ENCODE measurements at regions not wholly inside any gene's neighbourhood (a gene's known extent, or its start where the extent isn't known, plus 50 kb on each side); places are given as distances from the start of the nearest gene placed in this dataset.
"Not testable (repeated sequence)": the region's sequence is repeated elsewhere in the genome, so short reads cannot be mapped to it uniquely, and the experiment has no call there.

DNA sequence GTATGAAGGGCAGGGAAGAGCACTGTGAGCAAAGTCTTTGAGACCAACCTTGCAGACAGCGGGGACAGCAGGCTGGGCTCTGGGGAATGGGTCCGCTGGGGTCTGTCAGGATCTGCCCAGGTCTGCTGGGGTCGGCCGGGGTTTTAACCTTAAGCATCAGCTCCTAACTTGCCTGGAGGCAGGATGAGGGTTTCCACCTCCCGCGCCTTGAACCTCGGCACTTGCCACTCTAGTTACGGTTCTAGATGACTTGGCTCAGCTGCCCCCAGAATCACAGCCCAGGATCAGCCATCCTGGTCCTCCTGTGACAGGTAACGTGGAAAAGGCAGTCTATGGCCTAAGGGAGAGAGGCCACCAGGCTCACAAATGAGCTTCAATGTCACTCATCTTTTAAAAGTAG lies 50.4 kb upstream of the CACUL1 start:
- no peak for DNase-seq (ENCODE audit: low spot score)

- no peak for DNase-seq (ENCODE audit: low spot score)
Observed at GRCh38 chr10:118807512-118808305, 52.9 kb upstream of the CACUL1 start.

- DNase-seq (ENCODE audit: low spot score), result no peak
Observed at GRCh38 chr10:118808601-118809356, 54.0 kb upstream of the CACUL1 start.

- no peak for DNase-seq (ENCODE audit: low spot score)
Observed at GRCh38 chr10:118809357-118810220, 54.8 kb upstream of the CACUL1 start.

DNA sequence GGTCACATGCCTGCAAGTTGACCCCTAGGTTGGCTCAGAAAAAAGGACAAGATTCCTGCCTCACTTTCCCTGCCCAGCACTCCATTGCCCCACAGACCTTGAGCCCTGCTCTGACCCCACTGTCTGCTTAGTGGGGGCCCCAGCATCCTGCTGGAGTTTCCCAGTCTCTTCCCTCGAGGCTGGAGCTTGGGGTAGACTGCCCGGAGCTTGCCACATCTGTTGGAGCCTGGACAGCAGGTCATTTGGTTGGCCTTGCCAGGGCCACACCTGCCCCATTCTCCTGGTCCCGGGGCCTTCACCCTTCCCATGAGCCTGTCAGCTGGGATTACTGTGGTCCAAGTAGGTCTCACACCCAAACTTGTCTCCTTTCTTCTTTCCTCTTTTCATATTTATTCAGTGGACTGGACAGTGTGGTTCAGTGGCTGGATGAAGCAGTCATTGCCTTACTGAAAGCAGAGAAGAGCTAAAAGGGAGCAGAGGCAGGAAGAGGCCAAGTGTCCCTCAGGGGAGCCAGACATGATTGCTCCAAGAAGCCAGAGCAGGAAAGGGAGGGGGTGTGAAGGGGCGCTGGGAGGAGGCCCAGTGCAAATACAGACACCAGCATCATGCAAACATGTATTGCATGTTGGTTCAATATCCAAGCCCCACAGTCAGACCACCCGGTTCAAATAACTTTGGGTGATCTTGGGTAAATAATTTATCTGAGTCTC lies 56.2 kb upstream of the CACUL1 start:
- DNase-seq (ENCODE audit: low spot score), result no peak

- no peak for DNase-seq (ENCODE audit: low spot score)
Observed at GRCh38 chr10:118811675-118812392, 57.1 kb upstream of the CACUL1 start.

DNA sequence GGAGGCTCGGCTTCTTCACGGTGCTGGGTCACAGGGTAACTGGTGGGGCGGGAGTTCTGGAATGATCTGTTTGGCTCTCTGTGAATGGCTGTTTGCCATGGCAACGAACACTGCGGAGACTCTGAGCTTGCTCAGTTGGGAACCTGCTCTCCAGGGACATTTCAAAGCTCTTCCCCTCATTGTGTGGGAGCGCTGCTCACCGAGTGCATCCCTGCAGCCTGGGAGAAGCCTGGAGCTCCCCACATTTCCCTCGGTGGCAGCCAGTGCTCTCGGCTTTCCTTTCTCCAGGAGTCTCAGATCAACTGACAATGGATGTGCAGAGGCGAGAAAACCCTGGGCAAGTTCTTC lies 57.6 kb upstream of the CACUL1 start:
- DNase-seq (ENCODE audit: low spot score), result no peak

DNA sequence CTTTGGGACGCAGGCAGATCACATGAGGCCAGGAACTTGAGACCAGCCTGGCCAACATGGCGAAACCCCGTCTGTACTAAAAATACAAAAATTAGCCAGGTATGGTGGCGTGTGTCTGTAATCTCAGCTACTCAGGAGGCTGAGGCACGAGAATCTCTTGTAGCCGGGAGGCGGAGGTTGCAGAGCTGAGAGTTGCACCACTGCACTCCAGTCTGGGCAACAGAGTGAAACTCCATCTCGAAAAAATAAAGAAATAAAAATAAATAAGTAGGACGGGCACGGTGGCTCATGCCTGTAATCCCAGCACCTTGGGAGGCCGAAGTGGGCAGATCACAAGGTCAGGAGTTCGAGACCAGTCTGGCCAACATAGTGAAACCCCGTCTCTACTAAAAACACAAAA lies 58.2 kb upstream of the CACUL1 start:
- DNase-seq (ENCODE audit: low spot score), result not testable (repeated sequence)

- DNase-seq (ENCODE audit: low spot score), result no peak
Observed at GRCh38 chr10:118816471-118817168, 61.9 kb upstream of the CACUL1 start.

DNA sequence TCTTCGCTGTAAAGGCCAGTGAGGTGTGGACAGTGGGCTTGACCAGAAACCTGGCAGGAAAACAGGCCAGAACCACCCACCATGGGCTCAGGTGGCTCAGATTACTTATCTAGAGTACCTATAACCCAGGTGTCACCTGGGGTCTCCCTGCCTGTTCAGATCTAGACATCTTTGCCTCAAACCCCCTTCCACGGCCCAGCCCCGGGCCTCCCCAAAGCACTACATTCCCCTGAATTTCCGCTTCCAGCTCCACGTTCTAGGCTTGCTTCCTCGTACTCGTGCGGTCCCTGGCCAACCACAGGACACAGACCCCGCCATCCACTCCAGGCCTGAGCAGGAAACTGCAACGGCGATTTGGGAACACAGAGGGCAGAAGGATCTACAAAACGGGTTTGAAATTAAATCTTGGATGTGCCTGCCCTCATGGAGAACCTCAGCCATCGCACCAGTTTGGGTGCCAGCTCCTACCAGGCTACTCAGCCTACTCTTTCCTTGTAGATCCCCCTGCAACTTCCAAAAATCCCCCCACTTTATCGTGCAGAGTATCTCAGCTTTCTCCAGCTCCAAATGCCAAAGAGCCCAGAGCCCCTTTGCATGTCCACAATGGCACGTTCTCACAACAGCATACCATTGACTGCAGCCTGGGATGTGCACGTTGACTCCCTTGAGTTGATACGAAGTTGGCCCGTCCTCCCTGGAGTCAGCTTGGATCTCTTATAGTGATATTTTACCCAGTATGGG lies 62.7 kb upstream of the CACUL1 start:
- no peak for DNase-seq (ENCODE audit: low spot score)

DNA sequence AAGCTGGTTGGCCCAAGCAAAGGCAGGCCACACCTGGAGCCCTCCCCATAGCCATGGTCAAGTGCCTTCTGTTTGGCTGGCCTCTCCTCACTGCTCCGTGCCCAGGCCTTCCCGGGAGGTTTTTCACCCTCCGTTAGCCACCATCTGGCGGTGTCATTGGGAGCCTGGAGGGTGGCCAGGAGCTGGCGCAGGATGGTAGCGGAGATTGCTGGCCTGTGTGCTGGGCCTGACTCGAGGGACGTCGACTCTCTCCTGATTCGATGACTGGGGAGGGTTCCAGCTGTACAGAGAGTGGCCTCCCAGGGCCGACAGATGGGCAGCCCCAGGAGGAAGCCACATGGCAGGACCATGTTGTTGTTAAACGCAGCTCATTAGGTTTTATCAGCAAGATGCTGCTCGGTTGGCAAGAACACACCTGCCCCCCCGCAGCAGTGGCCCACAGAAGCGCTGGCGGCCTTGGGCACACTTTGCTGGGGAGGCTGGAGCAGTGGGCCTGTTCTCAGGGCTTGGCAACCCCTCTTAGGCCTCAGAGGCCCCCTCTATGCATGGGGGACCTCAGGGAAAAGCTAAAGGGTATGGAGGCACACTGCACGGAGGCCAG lies 64.0 kb upstream of the CACUL1 start:
- DNase-seq (ENCODE audit: low spot score), result no peak

DNA sequence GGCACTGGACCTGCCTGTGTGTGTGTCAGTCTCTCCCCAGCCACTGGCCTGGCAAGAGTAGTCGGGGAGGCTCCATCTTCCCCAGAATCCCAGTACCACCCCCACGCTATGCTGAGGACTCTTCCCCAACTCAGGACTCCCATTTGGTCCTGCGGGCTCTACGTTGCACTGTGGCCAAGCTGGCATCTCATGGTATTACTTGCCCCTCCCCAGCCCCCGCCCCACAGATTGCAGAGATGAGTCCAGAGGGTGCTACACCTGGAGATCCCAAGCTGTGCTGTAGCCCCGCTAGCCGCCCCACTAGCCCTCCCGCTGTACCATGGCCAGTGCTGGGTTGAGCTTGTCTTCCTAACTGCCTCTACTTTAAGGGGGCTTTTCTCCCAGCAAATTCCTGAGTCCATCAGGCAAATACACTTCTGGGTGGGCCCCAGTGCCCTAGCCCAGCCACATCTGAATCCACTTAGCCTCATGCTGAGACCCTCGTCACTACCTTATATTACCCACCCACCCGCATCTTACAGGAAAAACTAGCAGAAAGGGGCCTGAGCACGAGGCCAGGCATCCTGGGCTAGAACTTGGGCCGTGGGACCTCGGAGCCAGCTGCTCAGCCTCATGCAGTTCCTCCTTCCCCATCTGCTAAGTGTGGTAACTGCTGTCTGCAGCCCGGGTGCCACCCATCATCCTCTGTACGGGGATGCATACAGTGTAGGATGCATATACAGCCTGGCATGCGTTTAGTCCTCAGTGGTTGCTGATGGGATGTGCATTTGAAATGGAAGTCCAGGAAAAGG lies 65.8 kb upstream of the CACUL1 start:
- no peak for DNase-seq (ENCODE audit: low spot score)

DNA sequence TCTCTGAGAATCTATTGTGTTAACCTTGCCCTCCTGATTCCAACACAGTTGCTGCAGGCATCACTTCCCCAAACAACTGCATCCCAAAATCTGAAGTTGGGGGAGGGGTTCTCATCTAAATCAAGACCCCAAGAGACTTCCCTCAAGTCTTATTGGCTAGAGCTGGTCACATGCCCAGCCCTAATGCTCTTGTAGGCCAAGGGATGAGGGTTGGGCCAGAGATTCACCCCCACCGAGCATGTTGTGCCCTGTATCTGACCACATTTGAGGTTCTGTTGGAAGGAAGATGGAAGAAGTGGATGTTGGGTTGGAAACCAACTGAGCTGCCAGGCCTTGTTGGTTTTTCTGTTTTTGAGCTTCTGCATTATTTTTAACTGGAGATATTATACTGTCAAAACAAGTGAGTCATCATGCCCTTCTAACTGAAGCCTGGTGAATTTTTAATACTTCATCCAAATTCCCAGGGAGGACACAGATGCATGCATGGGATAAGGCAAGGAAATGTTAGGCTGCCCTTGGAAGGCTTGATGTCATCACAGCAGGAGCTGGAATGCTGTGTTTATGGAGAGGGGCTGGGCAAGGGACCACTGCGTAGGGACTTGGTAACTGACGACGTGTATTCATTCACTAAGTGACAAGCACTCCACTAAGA lies 68.6 kb upstream of the CACUL1 start:
- no peak for DNase-seq (ENCODE audit: low spot score)

DNA sequence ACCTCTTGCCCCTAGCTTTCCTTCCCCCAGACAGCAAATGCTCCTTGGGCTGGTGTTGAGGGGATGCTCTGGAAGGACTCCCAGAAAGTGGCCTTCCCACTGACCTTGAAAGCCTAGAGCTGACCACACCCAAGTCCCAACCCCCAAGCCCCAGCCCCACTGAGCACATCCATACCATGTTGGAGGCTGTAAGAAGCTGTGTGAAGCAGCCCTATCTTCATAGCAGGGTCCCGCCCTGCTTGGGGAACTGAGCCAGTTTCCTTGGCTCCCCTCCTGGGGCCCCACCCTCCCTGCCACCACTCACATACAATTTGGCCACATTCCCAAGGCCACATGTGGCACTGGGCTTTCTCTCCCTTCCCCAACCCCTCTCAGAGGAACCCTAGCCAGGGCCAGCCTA lies 72.3 kb upstream of the CACUL1 start:
- DNase-seq (ENCODE audit: low spot score), result no peak

DNA sequence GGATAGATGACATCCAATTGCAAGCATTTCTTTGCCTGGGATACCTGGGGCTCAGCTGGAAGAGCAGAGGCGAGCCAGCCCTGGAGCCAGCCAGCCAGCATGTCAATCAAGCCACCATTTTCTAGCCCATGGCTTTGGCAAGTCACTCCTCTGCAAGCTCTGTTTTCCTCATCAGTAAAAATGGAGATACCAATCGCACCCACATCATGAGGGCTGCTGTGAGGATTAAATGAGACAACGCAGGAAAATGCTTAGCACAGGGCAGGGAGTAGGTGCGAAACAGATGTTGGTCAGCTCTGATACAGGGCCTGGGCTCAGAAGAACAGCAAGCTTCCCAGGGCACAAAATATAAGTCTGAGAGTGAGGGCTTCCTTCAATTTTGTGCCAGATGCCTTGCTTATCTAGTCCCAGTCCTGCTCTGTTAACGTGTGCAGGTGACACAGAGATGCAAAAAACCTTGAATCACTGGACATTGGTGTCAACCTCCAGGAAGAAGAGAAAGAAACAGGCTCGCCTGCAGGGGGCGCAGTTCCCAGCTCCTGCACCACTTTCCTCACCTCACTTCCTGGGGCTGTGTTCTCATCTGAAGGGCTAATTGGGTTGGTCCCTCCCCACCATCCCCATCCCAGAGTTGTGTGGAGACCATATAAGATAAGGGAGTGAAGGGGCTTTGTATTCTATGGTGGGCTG lies 72.8 kb upstream of the CACUL1 start:
- no peak for DNase-seq (ENCODE audit: low spot score)

DNA sequence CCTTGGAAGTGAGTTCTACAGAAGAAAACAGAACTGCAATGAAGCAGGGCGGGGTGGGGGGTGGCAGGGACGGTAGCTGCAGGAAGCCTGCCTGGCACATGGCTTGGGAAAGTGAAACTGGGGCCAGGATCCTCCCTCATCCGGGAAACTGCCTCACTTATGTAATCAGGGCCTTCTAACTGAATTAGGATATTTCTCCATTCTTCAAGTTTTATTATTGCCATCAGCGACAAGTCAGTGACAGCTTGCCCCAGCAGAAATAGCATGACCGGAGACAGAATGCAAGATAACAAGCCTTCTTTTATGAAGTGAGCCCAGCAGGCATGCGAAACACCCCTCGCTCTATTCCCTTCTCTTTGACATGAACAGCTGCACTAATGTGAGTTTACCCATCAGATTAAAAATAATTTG lies 77.5 kb upstream of the CACUL1 start:
- no peak for DNase-seq (ENCODE audit: low spot score)

DNA sequence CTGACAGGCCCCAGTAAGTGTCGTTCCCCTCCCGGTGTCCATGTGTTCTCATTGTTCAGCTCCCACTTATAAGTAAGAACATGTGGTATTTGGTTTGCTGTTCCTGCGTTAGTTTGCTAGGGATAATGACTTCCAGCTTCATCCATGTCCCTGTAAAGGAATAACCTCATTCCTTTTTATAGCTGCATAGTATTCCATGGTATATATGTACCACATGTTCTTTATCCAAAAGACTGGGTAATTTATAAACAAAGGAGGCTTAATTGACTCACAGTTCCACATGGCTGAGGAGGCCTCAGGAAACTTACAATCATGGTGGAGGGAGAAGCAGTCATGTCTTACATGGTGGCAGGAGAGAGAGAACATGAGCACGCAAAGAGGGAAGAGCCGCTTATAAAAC lies 79.6 kb upstream of the CACUL1 start:
- DNase-seq (ENCODE audit: low spot score), result not testable (repeated sequence)

All from A172 (cell line).